GM10847 (cell line): ENCODE measurements at regions not wholly inside any gene's neighbourhood (a gene's known extent, or its start where the extent isn't known, plus 50 kb on each side); places are given as distances from the start of the nearest gene placed in this dataset.

ENCODE experiments used
- POLR2A ChIP-seq: IDR thresholded peaks from 2 replicates; pipeline ENCODE4 v1.6.1; 2011; ENCODE audit not compliant: insufficient read length; ENCODE audit errors: extremely low read depth

GRCh38 chr12:94754653-94755052 lies 104.3 kb upstream of the TMCC3 start:
- no peak for TF ChIP-seq POLR2A

- TF ChIP-seq POLR2A: no peak
These were observed 102.8 kb upstream of the TMCC3 start for GRCh38 chr12:94753036-94753679.

- TF ChIP-seq POLR2A: no peak
These were observed 100.5 kb upstream of the TMCC3 start for GRCh38 chr12:94750864-94751263.

- no peak for TF ChIP-seq POLR2A
These were observed 99.5 kb upstream of the TMCC3 start for GRCh38 chr12:94749890-94750289.

GRCh38 chr12:94749455-94749854 lies 99.1 kb upstream of the TMCC3 start:
- TF ChIP-seq POLR2A: no peak

- no peak for TF ChIP-seq POLR2A
These were observed 98.5 kb upstream of the TMCC3 start for GRCh38 chr12:94748726-94749421.

- no peak for TF ChIP-seq POLR2A
These were observed 95.2 kb upstream of the TMCC3 start for GRCh38 chr12:94745562-94745961.

GRCh38 chr12:94743174-94743573 lies 92.8 kb upstream of the TMCC3 start:
- TF ChIP-seq POLR2A: no peak

- no peak for TF ChIP-seq POLR2A
These were observed 90.4 kb upstream of the TMCC3 start for GRCh38 chr12:94740601-94741362.

GRCh38 chr12:94736820-94737219 lies 86.5 kb upstream of the TMCC3 start:
- no peak for TF ChIP-seq POLR2A

- no peak for TF ChIP-seq POLR2A
These were observed 85.6 kb upstream of the TMCC3 start for GRCh38 chr12:94736004-94736403.

- TF ChIP-seq POLR2A: no peak
These were observed 83.4 kb upstream of the TMCC3 start for GRCh38 chr12:94733727-94734126.

GRCh38 chr12:94732367-94732990 lies 82.1 kb upstream of the TMCC3 start:
- TF ChIP-seq POLR2A: no peak

- no peak for TF ChIP-seq POLR2A
These were observed 81.5 kb upstream of the TMCC3 start for GRCh38 chr12:94731733-94732360.

GRCh38 chr12:94730847-94731246 lies 80.5 kb upstream of the TMCC3 start:
- no peak for TF ChIP-seq POLR2A
